ENCODE measurements at regions not wholly inside any gene's neighbourhood (a gene's known extent, or its start where the extent isn't known, plus 50 kb on each side); places are given as distances from the start of the nearest gene placed in this dataset.

GRCh38 chr15:77682564-77682963 lies 49.9 kb upstream of the LINGO1 start:
- no peak overlapping the region for H3K4me3 ChIP-seq (ENCODE audit: low read length)
- no peak for DNase-seq (ENCODE audit: low read depth)
- no peak for TF ChIP-seq CTCF (conservative IDR thresholded peaks at IDR 0.05; ENCODE audit: low read length)
